ENCODE measurements at regions not wholly inside any gene's neighbourhood (a gene's known extent, or its start where the extent isn't known, plus 50 kb on each side); places are given as distances from the start of the nearest gene placed in this dataset.

- no peak overlapping the region for H3K4me3 ChIP-seq (ENCODE audit: low read depth, low read length)
- TF ChIP-seq, protein P1, sequence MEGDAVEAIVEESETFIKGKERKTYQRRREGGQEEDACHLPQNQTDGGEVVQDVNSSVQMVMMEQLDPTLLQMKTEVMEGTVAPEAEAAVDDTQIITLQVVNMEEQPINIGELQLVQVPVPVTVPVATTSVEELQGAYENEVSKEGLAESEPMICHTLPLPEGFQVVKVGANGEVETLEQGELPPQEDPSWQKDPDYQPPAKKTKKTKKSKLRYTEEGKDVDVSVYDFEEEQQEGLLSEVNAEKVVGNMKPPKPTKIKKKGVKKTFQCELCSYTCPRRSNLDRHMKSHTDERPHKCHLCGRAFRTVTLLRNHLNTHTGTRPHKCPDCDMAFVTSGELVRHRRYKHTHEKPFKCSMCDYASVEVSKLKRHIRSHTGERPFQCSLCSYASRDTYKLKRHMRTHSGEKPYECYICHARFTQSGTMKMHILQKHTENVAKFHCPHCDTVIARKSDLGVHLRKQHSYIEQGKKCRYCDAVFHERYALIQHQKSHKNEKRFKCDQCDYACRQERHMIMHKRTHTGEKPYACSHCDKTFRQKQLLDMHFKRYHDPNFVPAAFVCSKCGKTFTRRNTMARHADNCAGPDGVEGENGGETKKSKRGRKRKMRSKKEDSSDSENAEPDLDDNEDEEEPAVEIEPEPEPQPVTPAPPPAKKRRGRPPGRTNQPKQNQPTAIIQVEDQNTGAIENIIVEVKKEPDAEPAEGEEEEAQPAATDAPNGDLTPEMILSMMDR (IDR thresholded peaks at IDR 0.05; ENCODE audit: low read depth, low read length, missing control alignments), result no peak
- no peak for DNase-seq (ENCODE audit: low read depth)
These were observed 445.4 kb upstream of the OR4E1 start for GRCh38 chr14:22118899-22119477.

DNA sequence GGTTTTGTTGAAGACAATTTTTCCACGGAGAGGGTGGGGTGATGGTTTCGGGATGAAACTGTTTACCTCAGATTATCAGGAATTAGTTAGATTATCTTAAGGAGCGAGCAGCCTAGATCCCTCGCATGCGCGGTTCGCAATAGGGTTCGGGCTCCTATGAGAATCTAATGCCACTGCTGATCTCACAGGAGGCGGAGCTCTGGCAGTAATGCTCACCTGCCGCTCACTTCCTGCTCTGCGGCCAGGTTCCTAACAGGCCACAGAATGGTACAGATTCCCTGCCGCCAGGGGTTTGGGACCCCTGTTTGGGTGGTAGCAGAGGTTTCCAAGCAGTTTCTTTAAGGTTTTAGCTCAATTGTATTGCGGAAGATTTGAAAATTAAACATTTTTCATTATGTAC lies 439.8 kb upstream of the OR4E1 start:
- no peak for DNase-seq (ENCODE audit: low read depth)
- H3K4me3 ChIP-seq (ENCODE audit: low read depth, low read length), result no peak overlapping the region
- TF ChIP-seq, protein P1 (IDR thresholded peaks at IDR 0.05; ENCODE audit: low read depth, low read length, missing control alignments), result no peak

- TF ChIP-seq, protein P1 (IDR thresholded peaks at IDR 0.05; ENCODE audit: low read depth, low read length, missing control alignments), result peak; percentile 70
- H3K4me3 ChIP-seq (ENCODE audit: low read depth, low read length), result no peak overlapping the region
- no peak for DNase-seq (ENCODE audit: low read depth)
These were observed 438.4 kb upstream of the OR4E1 start for GRCh38 chr14:22112004-22112403.

DNA sequence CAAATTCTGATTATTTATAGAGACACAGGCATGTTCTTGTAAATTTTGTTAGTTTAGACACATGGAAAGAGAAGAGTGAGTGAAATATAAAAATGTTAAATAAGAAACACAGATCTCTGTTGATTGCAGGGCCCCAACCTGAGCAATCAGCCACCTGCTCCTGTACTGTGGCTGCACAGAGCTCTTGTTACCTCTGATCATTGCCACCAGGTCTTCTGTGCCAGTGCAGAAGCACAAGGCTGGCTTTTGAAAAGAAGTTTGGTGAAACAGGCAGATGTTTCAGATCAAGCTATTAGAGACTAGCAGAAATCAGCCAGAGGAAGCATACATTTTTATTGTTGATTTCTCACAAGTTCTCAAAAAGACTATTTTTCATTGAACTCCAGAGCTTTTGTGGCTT lies 434.1 kb upstream of the OR4E1 start:
- no peak for DNase-seq (ENCODE audit: low read depth)
- no peak overlapping the region for H3K4me3 ChIP-seq (ENCODE audit: low read depth, low read length)
- TF ChIP-seq, protein P1 (IDR thresholded peaks at IDR 0.05; ENCODE audit: low read depth, low read length, missing control alignments), result no peak

- TF ChIP-seq, protein P1 (IDR thresholded peaks at IDR 0.05; ENCODE audit: low read depth, low read length, missing control alignments), result peak; percentile 11
- DNase-seq (ENCODE audit: low read depth), result no peak
- no peak overlapping the region for H3K4me3 ChIP-seq (ENCODE audit: low read depth, low read length)
These were observed 433.4 kb upstream of the OR4E1 start for GRCh38 chr14:22106700-22107697.

DNA sequence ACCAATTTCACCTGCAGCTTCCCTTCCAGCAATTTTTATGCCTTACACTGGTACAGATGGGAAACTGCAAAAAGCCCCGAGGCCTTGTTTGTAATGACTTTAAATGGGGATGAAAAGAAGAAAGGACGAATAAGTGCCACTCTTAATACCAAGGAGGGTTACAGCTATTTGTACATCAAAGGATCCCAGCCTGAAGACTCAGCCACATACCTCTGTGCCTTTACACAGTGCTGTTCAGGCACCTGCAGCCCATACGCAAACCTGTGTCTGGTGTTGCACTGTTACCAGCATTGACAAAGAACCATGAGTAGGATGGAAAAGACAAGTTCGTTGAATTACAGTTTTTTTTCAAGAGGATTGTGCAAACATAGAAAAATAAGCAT lies 432.0 kb upstream of the OR4E1 start:
- H3K4me3 ChIP-seq (ENCODE audit: low read depth, low read length), result no peak overlapping the region
- TF ChIP-seq, protein P1 (IDR thresholded peaks at IDR 0.05; ENCODE audit: low read depth, low read length, missing control alignments), result no peak
- DNase-seq (ENCODE audit: low read depth), result no peak

Measured in GM12864 (cell line).